ENCODE measurements at regions not wholly inside any gene's neighbourhood (a gene's known extent, or its start where the extent isn't known, plus 50 kb on each side); places are given as distances from the start of the nearest gene placed in this dataset.
"Not testable (repeated sequence)": the region's sequence is repeated elsewhere in the genome, so short reads cannot be mapped to it uniquely, and the experiment has no call there.

DNA sequence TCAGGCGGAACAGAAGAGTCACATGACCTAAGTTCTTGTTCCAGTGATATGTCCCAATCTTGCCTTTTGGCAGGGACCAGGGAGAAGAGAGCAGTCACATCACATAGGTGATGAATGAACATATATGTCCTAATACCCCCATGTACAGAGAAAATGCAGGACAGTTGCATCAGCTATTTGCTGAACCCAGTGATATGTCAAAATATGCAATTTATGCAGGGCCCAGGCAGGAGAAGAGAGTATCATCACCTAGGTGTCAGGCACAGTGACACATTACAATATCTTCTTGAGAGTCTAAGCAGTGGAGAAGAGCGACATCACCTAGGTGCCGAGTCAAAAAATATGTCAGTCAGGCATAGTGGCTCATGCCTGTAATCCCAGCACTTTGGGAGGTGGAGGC lies 139.9 kb downstream of the ZNF675 start:
- Mint-ChIP-seq H3K4me1 (no peaks in the 10 kb centered on the region), H3K27me3 (ENCODE audit: low read depth in 2 of 2) (no peaks in the 10 kb centered on the region), H3K9me3 (peaks cover 19 to 23% of the 10 kb centered on the region in 2 donors), H3K36me3 (no peaks in the 10 kb centered on the region), H3K4me3 (no peak overlapping the region), H3K27ac (no peak overlapping the region)
- WGBS (ENCODE audit: insufficient coverage) = 91% methylated on average over 3 of the region's 3 CpGs
- intact Hi-C loops (cut with micrococcal nuclease) = no loop called here
- H3K9me3 ChIP-seq (ENCODE audit: control insufficient read depth, insufficient read depth, low read length) = peaks cover 13% of the 10 kb centered on the region
- DNase-seq (no peak), ATAC-seq (no peak)
- no peak overlapping the region for H3K4me3 ChIP-seq (ENCODE audit: low read length)
- H3K4me1 ChIP-seq (ENCODE audit: control insufficient read depth, insufficient read depth, low read length) = no peaks in the 10 kb centered on the region
- H3K36me3 ChIP-seq (ENCODE audit: control insufficient read depth, insufficient read depth, low read length) = no peaks in the 10 kb centered on the region
- H3K27me3 ChIP-seq (ENCODE audit: control insufficient read depth, insufficient read depth, low read length) = no peaks in the 10 kb centered on the region
- TF ChIP-seq CTCF (IDR thresholded peaks at IDR 0.05) = no peak
- no peak overlapping the region for H3K27ac ChIP-seq (ENCODE audit: low read length)

DNA sequence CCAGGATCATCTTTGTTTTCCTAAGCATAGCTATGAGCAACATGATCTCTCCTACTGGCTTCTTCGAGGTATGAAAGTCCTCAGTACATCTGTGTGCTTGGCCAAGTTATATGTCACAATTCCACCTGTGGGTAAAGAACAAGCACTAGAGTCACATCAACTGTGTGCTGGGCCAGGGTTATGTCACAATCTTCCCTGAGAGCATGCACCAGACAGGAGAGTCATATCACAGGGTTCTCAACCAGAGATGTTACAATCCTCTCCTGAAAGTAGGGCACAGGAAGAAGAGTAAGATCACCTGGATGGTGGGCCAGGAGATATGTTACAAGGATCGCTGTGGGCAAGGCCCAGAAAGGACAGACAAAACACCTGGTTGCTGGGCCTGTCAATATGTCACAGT lies 143.7 kb downstream of the ZNF675 start:
- no peak for ATAC-seq
- TF ChIP-seq CTCF (IDR thresholded peaks at IDR 0.05) = no peak

GRCh38 chr19:23542562-23542961 lies 144.4 kb downstream of the ZNF675 start:
- Mint-ChIP-seq H3K4me1 (no peaks in the 10 kb centered on the region), H3K4me3 (no peak overlapping the region), H3K27ac (no peak overlapping the region), H3K36me3 (peaks cover 7% of the 10 kb centered on the region), H3K9me3 (peaks cover 9 to 12% of the 10 kb centered on the region in 2 donors), H3K27me3 (ENCODE audit: low read depth in 2 of 2) (no peaks in the 10 kb centered on the region)
- Histone ChIP-seq H3K36me3 (ENCODE audit: control insufficient read depth, insufficient read depth, low read length) (no peaks in the 10 kb centered on the region), H3K9me3 (ENCODE audit: control insufficient read depth, insufficient read depth, low read length) (peaks cover 13% of the 10 kb centered on the region), H3K27me3 (ENCODE audit: control insufficient read depth, insufficient read depth, low read length) (no peaks in the 10 kb centered on the region), H3K4me1 (ENCODE audit: control insufficient read depth, insufficient read depth, low read length) (no peaks in the 10 kb centered on the region), H3K4me3 (ENCODE audit: low read length) (no peak overlapping the region), H3K27ac (ENCODE audit: low read length) (no peak overlapping the region)
- DNase-seq (no peak), ATAC-seq (no peak)
- no peak for TF ChIP-seq CTCF (IDR thresholded peaks at IDR 0.05)
- WGBS (ENCODE audit: insufficient coverage) = 80% methylated on average over 1 of the region's 1 CpG
- intact Hi-C loops (cut with micrococcal nuclease) = no loop called here

More for the DNA sequence above, 143.7 kb downstream of the ZNF675 start:
- Histone ChIP-seq H3K9me3 (ENCODE audit: control insufficient read depth, insufficient read depth, low read length) (peaks cover 13% of the 10 kb centered on the region), H3K27me3 (ENCODE audit: control insufficient read depth, insufficient read depth, low read length) (no peaks in the 10 kb centered on the region), H3K27ac (ENCODE audit: low read length) (no peak overlapping the region), H3K4me3 (ENCODE audit: low read length) (no peak overlapping the region), H3K36me3 (ENCODE audit: control insufficient read depth, insufficient read depth, low read length) (no peaks in the 10 kb centered on the region), H3K4me1 (ENCODE audit: control insufficient read depth, insufficient read depth, low read length) (no peaks in the 10 kb centered on the region)
- Mint-ChIP-seq H3K27me3 (ENCODE audit: low read depth in 2 of 2) (no peaks in the 10 kb centered on the region), H3K36me3 (peaks cover 7% of the 10 kb centered on the region), H3K4me1 (no peaks in the 10 kb centered on the region), H3K9me3 (peaks cover 9 to 12% of the 10 kb centered on the region in 2 donors), H3K4me3 (no peak overlapping the region), H3K27ac (no peak overlapping the region)
- WGBS (ENCODE audit: insufficient coverage) = 66% methylated on average over 2 of the region's 2 CpGs
- intact Hi-C loops (cut with micrococcal nuclease) = no loop called here
- DNase-seq = no peak

DNA sequence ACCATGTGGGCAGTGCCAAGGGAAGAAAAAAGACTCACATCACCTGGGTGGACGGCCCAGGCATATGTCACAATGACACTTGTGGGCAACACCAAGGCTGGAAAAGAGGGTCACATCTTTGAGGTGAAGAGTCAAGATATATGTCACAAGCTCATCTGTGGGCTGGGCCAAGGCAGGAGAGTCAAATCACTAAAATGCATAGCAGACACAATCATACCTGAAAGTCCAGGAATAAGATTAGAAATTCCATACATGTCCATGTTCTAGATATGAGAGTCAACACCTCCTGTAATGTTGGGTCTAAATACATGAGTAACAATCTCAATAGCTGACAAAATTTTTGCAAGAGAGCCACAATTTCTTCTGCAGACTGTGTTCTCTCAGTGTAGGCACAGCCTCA lies 145.0 kb downstream of the ZNF675 start:
- H3K9me3 ChIP-seq (ENCODE audit: control insufficient read depth, insufficient read depth, low read length) = peaks cover 13% of the 10 kb centered on the region
- H3K9me3 Mint-ChIP-seq = peaks cover 7 to 9% of the 10 kb centered on the region in 2 donors
- no peak overlapping the region for H3K27ac ChIP-seq (ENCODE audit: low read length)
- H3K36me3 Mint-ChIP-seq = peaks cover 7% of the 10 kb centered on the region
- no peaks in the 10 kb centered on the region for H3K4me1 ChIP-seq (ENCODE audit: control insufficient read depth, insufficient read depth, low read length)
- intact Hi-C loops (cut with micrococcal nuclease) = no loop called here
- no peak for DNase-seq
- TF ChIP-seq CTCF (IDR thresholded peaks at IDR 0.05) = no peak
- no peak overlapping the region for H3K4me3 ChIP-seq (ENCODE audit: low read length)
- ATAC-seq = no peak
- no peaks in the 10 kb centered on the region for H3K4me1 Mint-ChIP-seq
- no peak overlapping the region for H3K27ac Mint-ChIP-seq
- no peaks in the 10 kb centered on the region for H3K36me3 ChIP-seq (ENCODE audit: control insufficient read depth, insufficient read depth, low read length)
- H3K4me3 Mint-ChIP-seq = no peak overlapping the region
- no peaks in the 10 kb centered on the region for H3K27me3 ChIP-seq (ENCODE audit: control insufficient read depth, insufficient read depth, low read length)
- H3K27me3 Mint-ChIP-seq (ENCODE audit: low read depth in 2 of 2) = no peaks in the 10 kb centered on the region
- WGBS (ENCODE audit: insufficient coverage) = 50% methylated on average over 1 of the region's 1 CpG

DNA sequence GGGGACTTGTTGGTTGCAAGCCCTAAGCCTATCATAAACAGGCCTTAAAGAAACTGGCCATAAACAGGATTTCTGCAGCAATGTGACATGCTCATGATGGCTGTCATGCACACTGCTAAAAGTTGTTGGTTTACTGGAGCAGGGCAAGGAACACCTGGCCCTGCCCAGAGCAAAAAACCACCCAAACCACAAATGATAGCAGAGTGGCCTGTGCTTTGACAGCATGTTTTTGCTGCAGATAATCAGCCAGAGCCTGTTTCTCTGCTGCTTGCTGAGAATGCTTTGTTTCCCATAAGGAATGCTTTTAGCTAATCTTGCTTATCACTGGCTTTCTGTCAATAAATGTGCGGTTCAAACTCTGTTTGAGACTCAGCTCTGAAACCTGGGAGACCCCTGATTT lies 144.9 kb upstream of the ZNF91 start:
- DNase-seq; H3K9me3 ChIP-seq (ENCODE audit: control insufficient read depth, insufficient read depth, low read length): not testable (repeated sequence)
- WGBS (ENCODE audit: insufficient coverage) = 100% methylated on average over 1 of the region's 1 CpG

More for the DNA sequence above, 144.9 kb upstream of the ZNF91 start:
- H3K36me3 Mint-ChIP-seq; H3K27me3 Mint-ChIP-seq (ENCODE audit: low read depth in 2 of 2); intact Hi-C loops (cut with micrococcal nuclease); H3K4me3 Mint-ChIP-seq; H3K36me3 ChIP-seq (ENCODE audit: control insufficient read depth, insufficient read depth, low read length); H3K27me3 ChIP-seq (ENCODE audit: control insufficient read depth, insufficient read depth, low read length); H3K4me1 ChIP-seq (ENCODE audit: control insufficient read depth, insufficient read depth, low read length); ATAC-seq; H3K27ac Mint-ChIP-seq; H3K27ac ChIP-seq (ENCODE audit: low read length); H3K4me3 ChIP-seq (ENCODE audit: low read length); H3K4me1 Mint-ChIP-seq: not testable (repeated sequence)
- H3K9me3 Mint-ChIP-seq = peaks cover 7 to 16% of the 10 kb centered on the region in 2 donors
